SK-N-SH treated with all-trans-retinoic acid at 6 μM for 48 hours (cell line): ENCODE measurements at regions not wholly inside any gene's neighbourhood (a gene's known extent, or its start where the extent isn't known, plus 50 kb on each side); places are given as distances from the start of the nearest gene placed in this dataset.

ENCODE experiments used
- ATAC-seq: fragments of 200-7000 bp; cut with Tn5 transposase; 3 replicates; pipeline ENCODE4 v1.9.1; 2020; ENCODE audit warnings: mild to moderate bottlenecking, moderate library complexity
- ARNTL ChIP-seq: fragments of 450-650 bp; formaldehyde crosslinking; IDR thresholded peaks from 2 replicates; pipeline ENCODE4 v1.5.0; 2020; ENCODE audit warnings: low read depth, mild to moderate bottlenecking, moderate library complexity, borderline replicate concordance
- CSDC2 ChIP-seq: fragments of 250-450 bp; sonication (Bioruptor Pico); IDR thresholded peaks from 2 replicates; pipeline ENCODE4 v1.5.0; 2020; ENCODE audit warnings: mild to moderate bottlenecking, moderate library complexity
- CSRNP3 ChIP-seq: fragments of 250-450 bp; sonication (Bioruptor Pico); IDR thresholded peaks from 2 replicates; pipeline ENCODE4 v1.5.1; 2021; ENCODE audit warnings: mild to moderate bottlenecking, moderate library complexity
- ESRRG ChIP-seq: fragments of 250-450 bp; sonication (Bioruptor Pico); IDR thresholded peaks from 2 replicates; pipeline ENCODE4 v1.6.1; 2021; ENCODE audit warnings: mild to moderate bottlenecking
- GLIS3 ChIP-seq: fragments of 250-450 bp; sonication (Bioruptor Pico); IDR thresholded peaks from 2 replicates; pipeline ENCODE4 v1.5.0; 2020; ENCODE audit warnings: mild to moderate bottlenecking, moderate library complexity
- ISL1 ChIP-seq: fragments of 250-450 bp; sonication (Bioruptor Pico); IDR thresholded peaks from 2 replicates; pipeline ENCODE4 v2.1.2; 2022; ENCODE audit warnings: mild to moderate bottlenecking, moderate library complexity
- OSR1 ChIP-seq: fragments of 250-450 bp; sonication (Bioruptor Pico); IDR thresholded peaks from 2 replicates; pipeline ENCODE4 v1.8.0; 2022; ENCODE audit warnings: moderate library complexity, mild to moderate bottlenecking, inconsistent platforms
- POU6F1 ChIP-seq: fragments of 250-450 bp; sonication (Bioruptor Pico); IDR thresholded peaks from 2 replicates; pipeline ENCODE4 v1.8.0; 2021; ENCODE audit warnings: low read depth, mild to moderate bottlenecking, moderate library complexity, borderline replicate concordance
- PPARA ChIP-seq: fragments of 250-450 bp; sonication (Bioruptor Pico); IDR thresholded peaks from 2 replicates; pipeline ENCODE4 v1.5.0; 2020; ENCODE audit warnings: mild to moderate bottlenecking, borderline replicate concordance
- SNAI2 ChIP-seq: fragments of 250-450 bp; sonication (Bioruptor Pico); IDR thresholded peaks from 2 replicates; pipeline ENCODE4 v1.5.0; 2020; ENCODE audit warnings: mild to moderate bottlenecking, moderate library complexity
- ZC3H10 ChIP-seq: fragments of 250-450 bp; sonication (Bioruptor Pico); IDR thresholded peaks from 2 replicates; pipeline ENCODE4 v1.5.1; 2021; ENCODE audit warnings: mild to moderate bottlenecking, moderate library complexity
- ZFP3 ChIP-seq: fragments of 250-450 bp; sonication (Bioruptor Pico); IDR thresholded peaks from 2 replicates; pipeline ENCODE4 v1.5.0; 2020; ENCODE audit warnings: mild to moderate bottlenecking, moderate library complexity
- ZFP30 ChIP-seq: fragments of 450-650 bp; formaldehyde crosslinking; IDR thresholded peaks from 2 replicates; pipeline ENCODE4 v1.5.0; 2022; ENCODE audit warnings: mild to moderate bottlenecking, moderate library complexity
- ZNF565 ChIP-seq: fragments of 450-650 bp; formaldehyde crosslinking; conservative IDR thresholded peaks from 2 replicates; pipeline ENCODE4 v1.5.0; 2020; ENCODE audit warnings: low read depth, mild to moderate bottlenecking, moderate library complexity
- ZNF70 ChIP-seq: fragments of 450-650 bp; formaldehyde crosslinking; IDR thresholded peaks from 2 replicates; pipeline ENCODE4 v1.5.0; 2020; ENCODE audit warnings: mild to moderate bottlenecking, moderate library complexity
- ZNF8 ChIP-seq: fragments of 450-650 bp; formaldehyde crosslinking; IDR thresholded peaks from 2 replicates; pipeline ENCODE4 v1.5.0; 2020; ENCODE audit warnings: mild to moderate bottlenecking, moderate library complexity
- TF ChIP-seq, protein P1 (sequence below): fragments of 250-450 bp; sonication (Bioruptor Pico); IDR thresholded peaks from 2 replicates; pipeline ENCODE4 v1.5.0; 2020; ENCODE audit warnings: mild to moderate bottlenecking, moderate library complexity

DNA sequence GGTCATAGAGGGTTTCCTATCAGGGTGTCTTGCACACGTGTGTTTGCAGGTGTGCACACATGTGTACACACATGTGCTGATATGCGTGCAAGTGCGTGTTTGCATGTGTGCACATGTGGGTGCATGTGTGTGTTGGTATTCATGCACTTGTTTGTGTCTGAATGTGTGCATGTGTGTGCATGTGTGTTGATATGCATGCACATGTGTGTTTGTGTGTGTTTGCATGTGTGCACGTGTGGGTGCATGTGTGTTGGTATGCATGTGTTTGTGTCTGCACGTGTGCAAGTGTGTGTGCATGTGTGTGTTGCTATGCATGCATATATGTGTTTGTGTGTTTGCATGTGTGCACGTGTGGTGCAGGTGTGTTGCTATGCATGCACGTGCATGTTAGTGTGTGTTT lies 150.5 kb downstream of the SOX1 start (continued):
- TF ChIP-seq OSR1 (CRISPR knock-in tag) (no peak), ISL1 (CRISPR knock-in tag) (no peak), ZC3H10 (CRISPR knock-in tag) (no peak), ZNF70 (CRISPR knock-in tag) (no peak), PPARA (CRISPR knock-in tag) (no peak), ZNF565 (CRISPR knock-in tag) (no peak), ZFP3 (CRISPR knock-in tag) (no peak)

- no peak for TF ChIP-seq CSRNP3 (CRISPR knock-in tag)
- TF ChIP-seq ESRRG: no peak
- no peak for TF ChIP-seq ZNF8 (CRISPR knock-in tag)
- TF ChIP-seq ARNTL (CRISPR knock-in tag): no peak
- TF ChIP-seq POU6F1 (CRISPR knock-in tag): no peak
- no peak for ATAC-seq
Measured at GRCh38 chr13:112218416-112218815, 151.5 kb downstream of the SOX1 start.

- TF ChIP-seq ESRRG: no peak
- TF ChIP-seq ZNF565 (CRISPR knock-in tag): no peak
- no peak for TF ChIP-seq SNAI2 (CRISPR knock-in tag)
- no peak for ATAC-seq
Measured at GRCh38 chr13:112219740-112220139, 152.8 kb downstream of the SOX1 start.

DNA sequence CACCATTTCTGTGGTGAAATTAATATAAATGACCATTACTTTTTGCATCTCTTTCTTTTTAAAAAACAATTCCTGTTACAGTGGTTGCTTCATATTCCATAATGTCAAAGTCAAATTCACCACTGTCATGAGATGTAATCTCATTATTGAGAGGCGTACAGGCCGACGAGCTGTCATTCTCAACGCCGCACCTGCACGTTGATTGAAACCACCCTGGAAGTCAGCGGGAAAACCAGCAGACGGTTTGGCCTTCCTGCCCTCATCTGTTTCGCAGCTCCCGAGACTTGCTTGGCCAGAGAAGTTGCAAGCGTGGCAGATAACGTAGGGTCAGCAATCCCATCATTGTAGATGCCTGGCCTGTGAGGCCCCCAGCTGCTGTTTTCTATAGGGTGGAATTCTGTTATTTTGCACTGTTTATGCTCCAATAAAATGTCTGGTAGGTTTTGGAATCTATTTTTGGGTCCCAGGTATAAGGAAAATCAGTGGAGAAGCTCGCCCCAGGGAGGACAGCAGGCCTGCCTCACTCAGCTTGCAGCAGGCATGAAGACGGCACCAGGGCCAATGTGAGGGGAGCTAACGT lies 153.4 kb downstream of the SOX1 start:
- TF ChIP-seq ISL1 (CRISPR knock-in tag) (no peak), ZFP30 (no peak), CSDC2 (CRISPR knock-in tag) (no peak), CSRNP3 (CRISPR knock-in tag) (no peak), ZNF565 (CRISPR knock-in tag) (no peak), ARNTL (CRISPR knock-in tag) (no peak)
- TF ChIP-seq, protein P1, sequence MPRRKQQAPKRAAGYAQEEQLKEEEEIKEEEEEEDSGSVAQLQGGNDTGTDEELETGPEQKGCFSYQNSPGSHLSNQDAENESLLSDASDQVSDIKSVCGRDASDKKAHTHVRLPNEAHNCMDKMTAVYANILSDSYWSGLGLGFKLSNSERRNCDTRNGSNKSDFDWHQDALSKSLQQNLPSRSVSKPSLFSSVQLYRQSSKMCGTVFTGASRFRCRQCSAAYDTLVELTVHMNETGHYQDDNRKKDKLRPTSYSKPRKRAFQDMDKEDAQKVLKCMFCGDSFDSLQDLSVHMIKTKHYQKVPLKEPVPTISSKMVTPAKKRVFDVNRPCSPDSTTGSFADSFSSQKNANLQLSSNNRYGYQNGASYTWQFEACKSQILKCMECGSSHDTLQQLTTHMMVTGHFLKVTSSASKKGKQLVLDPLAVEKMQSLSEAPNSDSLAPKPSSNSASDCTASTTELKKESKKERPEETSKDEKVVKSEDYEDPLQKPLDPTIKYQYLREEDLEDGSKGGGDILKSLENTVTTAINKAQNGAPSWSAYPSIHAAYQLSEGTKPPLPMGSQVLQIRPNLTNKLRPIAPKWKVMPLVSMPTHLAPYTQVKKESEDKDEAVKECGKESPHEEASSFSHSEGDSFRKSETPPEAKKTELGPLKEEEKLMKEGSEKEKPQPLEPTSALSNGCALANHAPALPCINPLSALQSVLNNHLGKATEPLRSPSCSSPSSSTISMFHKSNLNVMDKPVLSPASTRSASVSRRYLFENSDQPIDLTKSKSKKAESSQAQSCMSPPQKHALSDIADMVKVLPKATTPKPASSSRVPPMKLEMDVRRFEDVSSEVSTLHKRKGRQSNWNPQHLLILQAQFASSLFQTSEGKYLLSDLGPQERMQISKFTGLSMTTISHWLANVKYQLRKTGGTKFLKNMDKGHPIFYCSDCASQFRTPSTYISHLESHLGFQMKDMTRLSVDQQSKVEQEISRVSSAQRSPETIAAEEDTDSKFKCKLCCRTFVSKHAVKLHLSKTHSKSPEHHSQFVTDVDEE: no peak
- no peak for ATAC-seq

GRCh38 chr13:112220925-112221324 lies 154.0 kb downstream of the SOX1 start:
- TF ChIP-seq CSRNP3 (CRISPR knock-in tag): no peak
- TF ChIP-seq GLIS3 (CRISPR knock-in tag): no peak
- TF ChIP-seq SNAI2 (CRISPR knock-in tag): no peak
- TF ChIP-seq ISL1 (CRISPR knock-in tag): no peak
- TF ChIP-seq ZFP3 (CRISPR knock-in tag): no peak
- no peak for TF ChIP-seq ZNF565 (CRISPR knock-in tag)
- ATAC-seq: no peak
